A549 (cell line): ENCODE measurements at regions not wholly inside any gene's neighbourhood (a gene's known extent, or its start where the extent isn't known, plus 50 kb on each side); places are given as distances from the start of the nearest gene placed in this dataset.

Experiments used
- ATAC-seq, 2 experiments: fragments of 200-7000 bp in 1 of 2; fragments of >200 bp in 1 of 2; cut with Nextera tagmentation in 1 of 2; cut with Tn5 transposase in 1 of 2; 3 replicates each; pipeline versions ENCODE4 v1.8.0 to v1.9.1; 2018 to 2020; ENCODE audit warnings: mild to moderate bottlenecking in 1 of 2, moderate library complexity in 1 of 2
- CTCF ChIA-PET: fragments of 300-600 bp; sonication (Branson Sonifier 250); formaldehyde crosslinking; extraction: SDS; loops from one replicate; lab custom pipeline; 2021; ENCODE audit warnings: antibody characterized with exemption, inconsistent platforms; lab: Yijun Ruan, JAX
- POLR2A ChIA-PET: fragments of 350-600 bp; formaldehyde crosslinking; extraction: SDS; loops from one replicate; lab custom pipeline; 2021; ENCODE audit warnings: antibody characterized with exemption, inconsistent platforms; lab: Yijun Ruan, JAX
- DNase-seq, 2 experiments: peaks; one replicate each; pipeline versions ENCODE4 v3.0.0 to v3.0.0-alpha.2; 2011 to 2016; ENCODE audit warnings: low read depth in 1 of 2, low spot score in 1 of 2
- FAIRE-seq: peaks from 2 replicates; lab custom pipeline; 2011; peaks lifted over from hg19 to GRCh38; lab: Jason Lieb, UNC
- H3K27ac ChIP-seq, 2 experiments: fragments of >200 bp; sonication (Bioruptor Twin); formaldehyde crosslinking; 3 replicates each; pipeline ENCODE4 v1.5.1; 2016 to 2017
- H3K4me1 ChIP-seq: fragments of >200 bp; sonication (Bioruptor Twin); formaldehyde crosslinking; 3 replicates; pipeline ENCODE4 v1.6.1; 2016
- H3K4me2 ChIP-seq: fragments of >200 bp; sonication (Bioruptor Twin); formaldehyde crosslinking; 3 replicates; pipeline ENCODE4 v1.6.1; 2016
- H3K4me3 ChIP-seq: fragments of >200 bp; sonication (Bioruptor Twin); formaldehyde crosslinking; 3 replicates; pipeline ENCODE4 v1.5.1; 2016
- H3K9me3 ChIP-seq: fragments of >200 bp; sonication (Bioruptor Twin); formaldehyde crosslinking; 3 replicates; pipeline ENCODE4 v1.6.1; 2016
- BHLHE40 ChIP-seq: IDR thresholded peaks from 2 replicates; pipeline ENCODE4 v1.6.1; 2012; ENCODE audit warnings: low read depth, low read length, inconsistent platforms
- CBX2 ChIP-seq: fragments of 200-600 bp; sonication (generic); IDR thresholded peaks from 2 replicates; pipeline ENCODE4 v1.6.1; 2016; ENCODE audit warnings: low read depth, mild to moderate bottlenecking, borderline replicate concordance
- CEBPB ChIP-seq, 2 experiments: fragments of >200 bp in 1 of 2; sonication (Bioruptor Twin) in 1 of 2; formaldehyde crosslinking in 1 of 2; IDR thresholded peaks; 2 replicates each; pipeline ENCODE4 v1.6.1; 2012 to 2016
- CHD2 ChIP-seq: fragments of 150-350 bp; IDR thresholded peaks from 2 replicates; pipeline ENCODE4 v1.6.1; 2014; ENCODE audit warnings: low read length; ENCODE audit not compliant: partially characterized antibody
- E2F6 ChIP-seq: IDR thresholded peaks from 2 replicates; pipeline ENCODE4 v1.6.1; 2012; ENCODE audit warnings: low read depth, borderline replicate concordance
- EHF ChIP-seq: fragments of 250-450 bp; sonication (Bioruptor Pico); IDR thresholded peaks from 2 replicates; pipeline ENCODE4 v1.5.0; 2020; ENCODE audit warnings: mild to moderate bottlenecking
- ELK1 ChIP-seq: fragments of 150-350 bp; IDR thresholded peaks from 2 replicates; pipeline ENCODE4 v1.6.1; 2014; ENCODE audit warnings: low read depth, mild to moderate bottlenecking, low read length
- ESRRA ChIP-seq: fragments of 150-350 bp; IDR thresholded peaks from 2 replicates; pipeline ENCODE4 v1.6.1; 2014; ENCODE audit warnings: mild to moderate bottlenecking, low read length, borderline replicate concordance
- GATA3 ChIP-seq: IDR thresholded peaks from 2 replicates; pipeline ENCODE4 v1.6.1; 2012; ENCODE audit warnings: borderline replicate concordance
- HEYL ChIP-seq: fragments of 250-450 bp; sonication (Bioruptor Pico); IDR thresholded peaks from 2 replicates; pipeline ENCODE4 v1.8.0; 2021; ENCODE audit warnings: mild to moderate bottlenecking, moderate library complexity
- HOXB13 ChIP-seq: fragments of 250-450 bp; sonication (Bioruptor Pico); IDR thresholded peaks from 2 replicates; pipeline ENCODE4 v1.5.0; 2020; ENCODE audit warnings: low read depth, mild to moderate bottlenecking, moderate library complexity
- HOXB5 ChIP-seq: fragments of 250-450 bp; sonication (Bioruptor Pico); IDR thresholded peaks from 2 replicates; pipeline ENCODE4 v1.5.0; 2020; ENCODE audit warnings: mild to moderate bottlenecking, moderate library complexity
- JUN ChIP-seq, 2 experiments: fragments of >200 bp; sonication (Bioruptor Twin); formaldehyde crosslinking; IDR thresholded peaks; 2 replicates in 1 of 2; 3 replicates in 1 of 2; pipeline ENCODE4 v1.6.1; 2016 to 2017
- KDM1A ChIP-seq: fragments of 200-600 bp; sonication (generic); IDR thresholded peaks from 2 replicates; pipeline ENCODE4 v1.6.1; 2016; ENCODE audit warnings: low read depth, mild to moderate bottlenecking
- MAFK ChIP-seq: fragments of 450-650 bp; IDR thresholded peaks from 2 replicates; pipeline ENCODE4 v1.6.1; 2014; ENCODE audit not compliant: partially characterized antibody
- PHF8 ChIP-seq: fragments of 200-600 bp; sonication (generic); IDR thresholded peaks from 2 replicates; pipeline ENCODE4 v1.6.1; 2016; ENCODE audit warnings: low read depth, mild to moderate bottlenecking, antibody characterized with exemption, moderate library complexity, borderline replicate concordance
- POLR2A ChIP-seq: IDR thresholded peaks from 2 replicates; pipeline ENCODE4 v1.6.1; 2012; ENCODE audit warnings: mild to moderate bottlenecking, low read length
- RAD21 ChIP-seq, 2 experiments: fragments of >200 bp in 1 of 2; sonication (Bioruptor Twin) in 1 of 2; formaldehyde crosslinking in 1 of 2; IDR thresholded peaks in 1 of 2; conservative IDR thresholded peaks in 1 of 2; 2 replicates in 1 of 2; 3 replicates in 1 of 2; pipeline ENCODE4 v1.6.1; 2012 to 2018; ENCODE audit warnings: inconsistent platforms in 1 of 2
- RCOR1 ChIP-seq: fragments of 150-350 bp; IDR thresholded peaks from 2 replicates; pipeline ENCODE4 v1.6.1; 2014; ENCODE audit warnings: antibody characterized with exemption, low read length, low read depth
- RFX5 ChIP-seq: fragments of 450-650 bp; IDR thresholded peaks from 2 replicates; pipeline ENCODE4 v1.7.1; 2014; ENCODE audit warnings: antibody characterized with exemption, mild to moderate bottlenecking, moderate library complexity
- RNF2 ChIP-seq: fragments of 200-600 bp; sonication (generic); IDR thresholded peaks from 2 replicates; pipeline ENCODE4 v1.6.1; 2016; ENCODE audit warnings: low read depth, mild to moderate bottlenecking, antibody characterized with exemption, moderate library complexity, borderline replicate concordance
- SMC3 ChIP-seq: fragments of >200 bp; sonication (Bioruptor Twin); formaldehyde crosslinking; IDR thresholded peaks from 3 replicates; pipeline ENCODE4 v1.6.1; 2018; ENCODE audit warnings: inconsistent platforms
- SREBF2 ChIP-seq: fragments of 450-650 bp; IDR thresholded peaks from 2 replicates; pipeline ENCODE4 v1.6.1; 2014; ENCODE audit warnings: mild to moderate bottlenecking, moderate library complexity
- TP53 ChIP-seq: fragments of 250-450 bp; sonication (Bioruptor Pico); IDR thresholded peaks from 2 replicates; pipeline ENCODE4 v1.5.0; 2021; ENCODE audit warnings: mild to moderate bottlenecking, moderate library complexity
- USF2 ChIP-seq: fragments of 450-650 bp; IDR thresholded peaks from 2 replicates; pipeline ENCODE4 v1.6.1; 2014; ENCODE audit warnings: antibody characterized with exemption
- ZC3H11A ChIP-seq: fragments of 450-650 bp; IDR thresholded peaks from 2 replicates; pipeline ENCODE4 v1.6.1; 2014; ENCODE audit warnings: antibody characterized with exemption, mild to moderate bottlenecking
- ZFP36 ChIP-seq: fragments of 450-650 bp; IDR thresholded peaks from 2 replicates; pipeline ENCODE4 v1.6.1; 2014; ENCODE audit warnings: borderline replicate concordance; ENCODE audit not compliant: partially characterized antibody
- ZNF302 ChIP-seq: fragments of 250-450 bp; sonication (Bioruptor Pico); IDR thresholded peaks from 2 replicates; pipeline ENCODE4 v1.9.0; 2021; ENCODE audit warnings: inconsistent platforms, mild to moderate bottlenecking, moderate library complexity
- ZSCAN20 ChIP-seq: fragments of 250-450 bp; sonication (Bioruptor Pico); IDR thresholded peaks from 2 replicates; pipeline ENCODE4 v1.8.0; 2022; ENCODE audit warnings: mild to moderate bottlenecking, moderate library complexity
- WGBS: methylation state at CpG from one replicate; pipeline ENCODE4 v1.1.6; 2017; ENCODE audit errors: missing lambda C conversion rate; 5-methylcytosine and 5-hydroxymethylcytosine counted together
- TF ChIP-seq, protein P1 (sequence below): IDR thresholded peaks from 2 replicates; pipeline ENCODE4 v1.6.1; 2012
- TF ChIP-seq, protein P2 (sequence below): fragments of >200 bp; sonication (Bioruptor Twin); formaldehyde crosslinking; IDR thresholded peaks from 3 replicates; pipeline ENCODE4 v1.5.1; 2016

GRCh38 chr5:159800131-159800840, 116.0 kb upstream of the ADRA1B start:
- FAIRE-seq (no peak), DNase-seq (no peak), ATAC-seq (no peak)
- H3K4me1 ChIP-seq = no peaks in the 10 kb centered on the region
- H3K4me3 ChIP-seq = no peak overlapping the region
- TF ChIP-seq ZFP36 (no peak), RNF2 (no peak), RFX5 (no peak), RAD21 (conservative IDR thresholded peaks at IDR 0.05 in 1 of 2, IDR thresholded peaks at IDR 0.05 in 1 of 2) (no peak), TP53 (CRISPR knock-in tag) (no peak), E2F6 (no peak)
- 0 out of 3 replicates have a peak, but pooled peaks cover 4% of the 10 kb centered on the region for H3K9me3 ChIP-seq
- H3K4me2 ChIP-seq = no peak overlapping the region
- 91% methylated on average over 8 of the region's 8 CpGs for WGBS
- POLR2A ChIA-PET = no interaction called here
- H3K27ac ChIP-seq = no peak overlapping the region
- CTCF ChIA-PET = interaction anchor here (0.6 to 1.6 kb wide), 5 partner anchors 8 to 151 kb away, joined by 3 read pairs; no protein-coding TSS in a partner anchor

DNA sequence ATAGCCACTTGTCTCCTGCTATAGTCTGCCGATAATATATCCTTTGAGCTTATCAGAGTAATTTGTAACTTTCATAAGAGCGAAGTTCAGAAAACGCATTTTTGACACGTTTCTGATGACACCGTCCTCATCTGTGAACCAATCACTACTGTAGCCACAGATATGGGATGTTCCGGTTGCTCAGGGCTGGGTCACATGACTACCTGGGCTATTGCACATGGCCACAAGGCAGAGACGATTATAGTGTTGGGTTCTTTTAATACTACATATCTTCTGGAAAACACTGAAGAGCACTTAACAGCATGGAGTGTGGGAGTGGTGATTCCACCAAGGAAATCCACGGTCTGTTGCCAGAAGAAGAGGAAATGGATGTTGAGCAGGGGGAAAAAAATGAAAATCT, 115.0 kb upstream of the ADRA1B start:
- H3K4me3 ChIP-seq = no peak overlapping the region
- DNase-seq (no peak), FAIRE-seq (no peak), ATAC-seq (no peak)
- H3K4me1 ChIP-seq = no peaks in the 10 kb centered on the region
- POLR2A ChIA-PET = no interaction called here
- CTCF ChIA-PET = interaction anchor here (0.5 to 1.6 kb wide), 5 partner anchors 9 to 347 kb away, joined by 3 read pairs; no protein-coding TSS in a partner anchor
- H3K4me2 ChIP-seq = no peak overlapping the region
- H3K27ac ChIP-seq = no peak overlapping the region
- no peak for TF ChIP-seq MAFK
- TF ChIP-seq BHLHE40 = no peak
- no peak for TF ChIP-seq USF2
- TF ChIP-seq, protein P1, sequence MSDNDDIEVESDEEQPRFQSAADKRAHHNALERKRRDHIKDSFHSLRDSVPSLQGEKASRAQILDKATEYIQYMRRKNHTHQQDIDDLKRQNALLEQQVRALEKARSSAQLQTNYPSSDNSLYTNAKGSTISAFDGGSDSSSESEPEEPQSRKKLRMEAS = no peak
- no peak for TF ChIP-seq ZNF302 (CRISPR knock-in tag)
- TF ChIP-seq RCOR1 = no peak
- TF ChIP-seq RAD21 (conservative IDR thresholded peaks at IDR 0.05 in 1 of 2, IDR thresholded peaks at IDR 0.05 in 1 of 2) = no peak
- no peak for TF ChIP-seq HEYL (CRISPR knock-in tag)
- no peak for TF ChIP-seq HOXB5 (CRISPR knock-in tag)
- no peak for TF ChIP-seq SREBF2
- no peak for TF ChIP-seq JUN (IDR thresholded peaks at IDR 0.05)
- TF ChIP-seq ELK1 = no peak
- no peak for TF ChIP-seq EHF (CRISPR knock-in tag)
- no peak for TF ChIP-seq KDM1A
- peaks cover 12% of the 10 kb centered on the region; the same call in 1 of the 3 replicates for H3K9me3 ChIP-seq
- WGBS = 77% methylated on average over 8 of the region's 8 CpGs

DNA sequence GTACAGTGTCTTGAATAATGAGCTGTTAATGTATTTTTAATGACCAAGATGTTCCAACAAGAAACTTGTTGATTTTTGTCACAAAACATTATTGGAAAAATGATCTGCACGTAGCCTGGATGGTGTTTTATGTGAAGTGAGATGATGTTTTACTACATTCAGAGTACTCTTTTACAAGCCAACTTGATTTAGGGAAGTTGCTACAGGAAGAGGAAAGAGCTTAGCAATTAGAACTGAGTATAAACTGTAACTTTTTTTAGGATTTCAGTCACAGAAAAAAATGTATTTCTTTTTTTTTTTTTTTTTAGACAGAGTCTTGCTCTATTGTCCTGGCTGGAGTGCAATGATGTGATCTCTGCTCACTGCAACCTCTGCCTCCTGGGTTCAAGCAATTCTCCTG, 113.6 kb upstream of the ADRA1B start:
- no peak for DNase-seq
- H3K4me3 ChIP-seq = no peak overlapping the region
- ChIA-PET CTCF (no interaction called here), POLR2A (no interaction called here)
- no peak for ATAC-seq
- FAIRE-seq = no peak
- H3K27ac ChIP-seq = no peak overlapping the region
- H3K4me2 ChIP-seq = no peak overlapping the region
- H3K4me1 ChIP-seq = no peaks in the 10 kb centered on the region
- 98% methylated on average over 1 of the region's 1 CpG for WGBS
- H3K9me3 ChIP-seq = peaks cover 20% of the 10 kb centered on the region; the same call in 1 of the 3 replicates
- TF ChIP-seq GATA3 = no peak
- no peak for TF ChIP-seq ESRRA
- no peak for TF ChIP-seq ZC3H11A
- TF ChIP-seq E2F6 = no peak
- TF ChIP-seq SMC3 = no peak
- TF ChIP-seq ZSCAN20 (CRISPR knock-in tag) = no peak
- TF ChIP-seq RAD21 (conservative IDR thresholded peaks at IDR 0.05 in 1 of 2, IDR thresholded peaks at IDR 0.05 in 1 of 2) = no peak
- TF ChIP-seq, protein P2, sequence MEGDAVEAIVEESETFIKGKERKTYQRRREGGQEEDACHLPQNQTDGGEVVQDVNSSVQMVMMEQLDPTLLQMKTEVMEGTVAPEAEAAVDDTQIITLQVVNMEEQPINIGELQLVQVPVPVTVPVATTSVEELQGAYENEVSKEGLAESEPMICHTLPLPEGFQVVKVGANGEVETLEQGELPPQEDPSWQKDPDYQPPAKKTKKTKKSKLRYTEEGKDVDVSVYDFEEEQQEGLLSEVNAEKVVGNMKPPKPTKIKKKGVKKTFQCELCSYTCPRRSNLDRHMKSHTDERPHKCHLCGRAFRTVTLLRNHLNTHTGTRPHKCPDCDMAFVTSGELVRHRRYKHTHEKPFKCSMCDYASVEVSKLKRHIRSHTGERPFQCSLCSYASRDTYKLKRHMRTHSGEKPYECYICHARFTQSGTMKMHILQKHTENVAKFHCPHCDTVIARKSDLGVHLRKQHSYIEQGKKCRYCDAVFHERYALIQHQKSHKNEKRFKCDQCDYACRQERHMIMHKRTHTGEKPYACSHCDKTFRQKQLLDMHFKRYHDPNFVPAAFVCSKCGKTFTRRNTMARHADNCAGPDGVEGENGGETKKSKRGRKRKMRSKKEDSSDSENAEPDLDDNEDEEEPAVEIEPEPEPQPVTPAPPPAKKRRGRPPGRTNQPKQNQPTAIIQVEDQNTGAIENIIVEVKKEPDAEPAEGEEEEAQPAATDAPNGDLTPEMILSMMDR = no peak
- TF ChIP-seq PHF8 = no peak
- no peak for TF ChIP-seq CHD2
- TF ChIP-seq HOXB13 (CRISPR knock-in tag) = no peak
- no peak for TF ChIP-seq POLR2A
- TF ChIP-seq CBX2 = no peak
- TF ChIP-seq CEBPB (IDR thresholded peaks at IDR 0.05) = no peak
